SK-N-SH treated with all-trans-retinoic acid at 6 μM for 48 hours (cell line): ENCODE measurements at regions not wholly inside any gene's neighbourhood (a gene's known extent, or its start where the extent isn't known, plus 50 kb on each side); places are given as distances from the start of the nearest gene placed in this dataset.
"Not testable (repeated sequence)": the region's sequence is repeated elsewhere in the genome, so short reads cannot be mapped to it uniquely, and the experiment has no call there.

Source experiments
- ATAC-seq: fragments of 200-7000 bp; cut with Tn5 transposase; 3 replicates; pipeline ENCODE4 v1.9.1; 2020; ENCODE audit warnings: mild to moderate bottlenecking, moderate library complexity
- ARNTL ChIP-seq: fragments of 450-650 bp; formaldehyde crosslinking; IDR thresholded peaks from 2 replicates; pipeline ENCODE4 v1.5.0; 2020; ENCODE audit warnings: low read depth, mild to moderate bottlenecking, moderate library complexity, borderline replicate concordance
- BACH2 ChIP-seq: fragments of 250-450 bp; sonication (Bioruptor Pico); IDR thresholded peaks from 2 replicates; pipeline ENCODE4 v1.9.0; 2021; ENCODE audit warnings: mild to moderate bottlenecking, borderline replicate concordance
- CSDC2 ChIP-seq: fragments of 250-450 bp; sonication (Bioruptor Pico); IDR thresholded peaks from 2 replicates; pipeline ENCODE4 v1.5.0; 2020; ENCODE audit warnings: mild to moderate bottlenecking, moderate library complexity
- ESRRG ChIP-seq: fragments of 250-450 bp; sonication (Bioruptor Pico); IDR thresholded peaks from 2 replicates; pipeline ENCODE4 v1.6.1; 2021; ENCODE audit warnings: mild to moderate bottlenecking
- ISL1 ChIP-seq: fragments of 250-450 bp; sonication (Bioruptor Pico); IDR thresholded peaks from 2 replicates; pipeline ENCODE4 v2.1.2; 2022; ENCODE audit warnings: mild to moderate bottlenecking, moderate library complexity
- SNAI2 ChIP-seq: fragments of 250-450 bp; sonication (Bioruptor Pico); IDR thresholded peaks from 2 replicates; pipeline ENCODE4 v1.5.0; 2020; ENCODE audit warnings: mild to moderate bottlenecking, moderate library complexity
- TCF4 ChIP-seq: fragments of 250-450 bp; sonication (Bioruptor Pico); IDR thresholded peaks from 2 replicates; pipeline ENCODE4 v1.8.0; 2021; ENCODE audit warnings: mild to moderate bottlenecking, moderate library complexity, borderline replicate concordance
- TOX ChIP-seq: fragments of 250-450 bp; sonication (Bioruptor Pico); IDR thresholded peaks from 2 replicates; pipeline ENCODE4 v1.8.0; 2021; ENCODE audit warnings: mild to moderate bottlenecking, moderate library complexity, borderline replicate concordance
- ZFP3 ChIP-seq: fragments of 250-450 bp; sonication (Bioruptor Pico); IDR thresholded peaks from 2 replicates; pipeline ENCODE4 v1.5.0; 2020; ENCODE audit warnings: mild to moderate bottlenecking, moderate library complexity
- ZNF565 ChIP-seq: fragments of 450-650 bp; formaldehyde crosslinking; conservative IDR thresholded peaks from 2 replicates; pipeline ENCODE4 v1.5.0; 2020; ENCODE audit warnings: low read depth, mild to moderate bottlenecking, moderate library complexity
- ZNF70 ChIP-seq: fragments of 450-650 bp; formaldehyde crosslinking; IDR thresholded peaks from 2 replicates; pipeline ENCODE4 v1.5.0; 2020; ENCODE audit warnings: mild to moderate bottlenecking, moderate library complexity
- ZNF8 ChIP-seq: fragments of 450-650 bp; formaldehyde crosslinking; IDR thresholded peaks from 2 replicates; pipeline ENCODE4 v1.5.0; 2020; ENCODE audit warnings: mild to moderate bottlenecking, moderate library complexity
- TF ChIP-seq, protein P1 (sequence below): fragments of 250-450 bp; sonication (Bioruptor Pico); IDR thresholded peaks from 2 replicates; pipeline ENCODE4 v1.8.0; 2021; ENCODE audit warnings: low read depth, mild to moderate bottlenecking, moderate library complexity, borderline replicate concordance
- TF ChIP-seq, protein P2 (sequence below): fragments of 250-450 bp; sonication (Bioruptor Pico); IDR thresholded peaks from 2 replicates; pipeline ENCODE4 v1.5.0; 2020; ENCODE audit warnings: mild to moderate bottlenecking, moderate library complexity
- TF ChIP-seq, protein P3 (sequence below): fragments of 250-450 bp; sonication (Bioruptor Pico); IDR thresholded peaks from 2 replicates; pipeline ENCODE4 v1.5.1; 2020; ENCODE audit warnings: low read depth, mild to moderate bottlenecking, moderate library complexity
- TF ChIP-seq, protein P4 (sequence below): fragments of 250-450 bp; sonication (Bioruptor Pico); IDR thresholded peaks from 2 replicates; pipeline ENCODE4 v1.8.0; 2020; ENCODE audit warnings: mild to moderate bottlenecking, moderate library complexity, borderline replicate concordance

DNA sequence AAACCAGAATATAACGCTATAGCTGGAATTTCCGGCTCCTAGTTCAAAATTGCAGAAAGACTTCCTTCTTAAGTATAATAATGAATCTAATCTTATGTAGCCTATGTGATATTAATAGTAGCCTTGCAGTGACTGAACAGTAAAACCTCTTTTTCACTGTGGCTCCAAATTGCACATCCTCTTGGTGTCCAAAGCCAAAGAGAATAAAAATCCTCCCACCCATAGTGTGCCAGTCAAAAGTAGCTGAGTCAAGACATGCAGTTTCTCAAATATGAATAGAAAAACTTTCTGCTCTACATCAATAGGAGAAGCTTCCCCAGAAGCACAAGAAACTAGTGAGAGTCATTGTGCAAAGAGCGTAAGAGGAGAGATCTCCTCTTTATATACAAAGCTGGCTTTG, 76.0 kb upstream of the PICALM start:
- TF ChIP-seq ZFP3 (CRISPR knock-in tag) (no peak), TOX (no peak), ESRRG (no peak), CSDC2 (CRISPR knock-in tag) (no peak), BACH2 (CRISPR knock-in tag) (no peak), ZNF8 (CRISPR knock-in tag) (no peak), ARNTL (CRISPR knock-in tag) (no peak), ZNF565 (CRISPR knock-in tag) (no peak), SNAI2 (CRISPR knock-in tag) (no peak)
- TF ChIP-seq, protein P1, sequence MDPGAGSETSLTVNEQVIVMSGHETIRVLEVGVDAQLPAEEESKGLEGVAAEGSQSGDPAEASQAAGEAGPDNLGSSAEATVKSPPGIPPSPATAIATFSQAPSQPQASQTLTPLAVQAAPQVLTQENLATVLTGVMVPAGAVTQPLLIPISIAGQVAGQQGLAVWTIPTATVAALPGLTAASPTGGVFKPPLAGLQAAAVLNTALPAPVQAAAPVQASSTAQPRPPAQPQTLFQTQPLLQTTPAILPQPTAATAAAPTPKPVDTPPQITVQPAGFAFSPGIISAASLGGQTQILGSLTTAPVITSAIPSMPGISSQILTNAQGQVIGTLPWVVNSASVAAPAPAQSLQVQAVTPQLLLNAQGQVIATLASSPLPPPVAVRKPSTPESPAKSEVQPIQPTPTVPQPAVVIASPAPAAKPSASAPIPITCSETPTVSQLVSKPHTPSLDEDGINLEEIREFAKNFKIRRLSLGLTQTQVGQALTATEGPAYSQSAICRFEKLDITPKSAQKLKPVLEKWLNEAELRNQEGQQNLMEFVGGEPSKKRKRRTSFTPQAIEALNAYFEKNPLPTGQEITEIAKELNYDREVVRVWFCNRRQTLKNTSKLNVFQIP (CRISPR knock-in tag) = no peak
- TF ChIP-seq, protein P2, sequence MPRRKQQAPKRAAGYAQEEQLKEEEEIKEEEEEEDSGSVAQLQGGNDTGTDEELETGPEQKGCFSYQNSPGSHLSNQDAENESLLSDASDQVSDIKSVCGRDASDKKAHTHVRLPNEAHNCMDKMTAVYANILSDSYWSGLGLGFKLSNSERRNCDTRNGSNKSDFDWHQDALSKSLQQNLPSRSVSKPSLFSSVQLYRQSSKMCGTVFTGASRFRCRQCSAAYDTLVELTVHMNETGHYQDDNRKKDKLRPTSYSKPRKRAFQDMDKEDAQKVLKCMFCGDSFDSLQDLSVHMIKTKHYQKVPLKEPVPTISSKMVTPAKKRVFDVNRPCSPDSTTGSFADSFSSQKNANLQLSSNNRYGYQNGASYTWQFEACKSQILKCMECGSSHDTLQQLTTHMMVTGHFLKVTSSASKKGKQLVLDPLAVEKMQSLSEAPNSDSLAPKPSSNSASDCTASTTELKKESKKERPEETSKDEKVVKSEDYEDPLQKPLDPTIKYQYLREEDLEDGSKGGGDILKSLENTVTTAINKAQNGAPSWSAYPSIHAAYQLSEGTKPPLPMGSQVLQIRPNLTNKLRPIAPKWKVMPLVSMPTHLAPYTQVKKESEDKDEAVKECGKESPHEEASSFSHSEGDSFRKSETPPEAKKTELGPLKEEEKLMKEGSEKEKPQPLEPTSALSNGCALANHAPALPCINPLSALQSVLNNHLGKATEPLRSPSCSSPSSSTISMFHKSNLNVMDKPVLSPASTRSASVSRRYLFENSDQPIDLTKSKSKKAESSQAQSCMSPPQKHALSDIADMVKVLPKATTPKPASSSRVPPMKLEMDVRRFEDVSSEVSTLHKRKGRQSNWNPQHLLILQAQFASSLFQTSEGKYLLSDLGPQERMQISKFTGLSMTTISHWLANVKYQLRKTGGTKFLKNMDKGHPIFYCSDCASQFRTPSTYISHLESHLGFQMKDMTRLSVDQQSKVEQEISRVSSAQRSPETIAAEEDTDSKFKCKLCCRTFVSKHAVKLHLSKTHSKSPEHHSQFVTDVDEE (CRISPR knock-in tag) = no peak
- no peak for ATAC-seq

DNA sequence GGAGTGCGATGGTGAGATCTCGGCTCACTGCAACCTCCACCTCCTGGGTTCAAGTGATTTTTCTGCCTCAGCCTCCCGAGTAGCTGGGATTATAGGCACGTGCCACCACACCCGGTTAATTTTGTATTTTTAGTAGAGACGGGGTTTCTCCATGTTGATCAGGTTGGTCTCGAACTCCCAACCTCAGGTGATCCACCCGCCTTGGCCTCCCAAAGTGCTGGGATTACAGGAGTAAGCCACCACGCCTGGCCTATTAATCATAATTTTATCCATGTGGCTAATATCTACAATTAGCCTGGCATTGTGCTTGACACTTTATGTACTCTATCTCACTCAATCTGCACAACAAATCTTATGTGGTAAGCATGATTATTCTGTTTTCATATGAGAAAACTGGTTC, 75.2 kb upstream of the PICALM start:
- not testable (repeated sequence) for ATAC-seq

DNA sequence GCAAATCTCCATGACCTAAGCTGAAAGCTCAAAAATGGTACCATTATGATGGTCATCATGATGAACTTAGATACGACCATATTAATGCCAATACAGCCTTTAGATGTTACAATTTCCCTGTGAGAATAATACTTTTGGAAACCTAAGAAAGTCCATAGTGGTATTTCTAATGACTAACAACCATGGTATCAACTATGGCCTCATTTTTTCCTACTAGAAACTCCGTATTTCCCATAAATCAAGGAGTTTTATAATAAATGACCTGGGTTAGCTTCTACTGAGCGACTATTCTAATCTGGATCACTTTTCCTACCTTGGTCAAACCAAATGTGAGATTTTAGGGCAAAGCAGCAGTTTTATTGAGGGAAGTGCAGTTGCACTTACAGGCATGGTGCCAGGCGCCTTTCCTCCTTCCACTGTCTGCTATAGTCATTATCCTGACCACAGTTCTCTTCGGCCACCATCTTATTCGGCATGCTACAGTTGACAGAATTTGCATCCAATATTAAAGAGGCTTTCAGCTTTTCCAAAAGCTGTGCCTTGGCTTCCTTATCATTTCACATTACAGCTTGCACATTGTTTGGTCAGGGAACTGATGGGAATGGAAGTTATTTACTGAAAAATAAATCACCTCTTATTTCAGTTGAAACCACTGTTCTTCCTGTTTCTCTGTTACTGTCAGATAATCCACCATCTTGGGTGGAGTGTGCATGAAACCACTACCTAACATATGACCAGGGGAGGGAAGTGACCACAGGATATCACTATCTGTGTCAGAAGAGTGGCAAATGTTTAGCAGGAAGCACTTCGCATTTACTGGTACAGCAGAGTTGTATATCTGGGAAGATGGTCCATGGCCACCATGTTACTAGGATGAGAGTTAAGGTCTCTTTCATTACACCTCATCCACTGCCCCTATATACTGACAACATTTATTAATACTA, 74.5 kb upstream of the PICALM start:
- TF ChIP-seq BACH2 (CRISPR knock-in tag) (no peak), ARNTL (CRISPR knock-in tag) (no peak), ZFP3 (CRISPR knock-in tag) (no peak)
- TF ChIP-seq, protein P3, sequence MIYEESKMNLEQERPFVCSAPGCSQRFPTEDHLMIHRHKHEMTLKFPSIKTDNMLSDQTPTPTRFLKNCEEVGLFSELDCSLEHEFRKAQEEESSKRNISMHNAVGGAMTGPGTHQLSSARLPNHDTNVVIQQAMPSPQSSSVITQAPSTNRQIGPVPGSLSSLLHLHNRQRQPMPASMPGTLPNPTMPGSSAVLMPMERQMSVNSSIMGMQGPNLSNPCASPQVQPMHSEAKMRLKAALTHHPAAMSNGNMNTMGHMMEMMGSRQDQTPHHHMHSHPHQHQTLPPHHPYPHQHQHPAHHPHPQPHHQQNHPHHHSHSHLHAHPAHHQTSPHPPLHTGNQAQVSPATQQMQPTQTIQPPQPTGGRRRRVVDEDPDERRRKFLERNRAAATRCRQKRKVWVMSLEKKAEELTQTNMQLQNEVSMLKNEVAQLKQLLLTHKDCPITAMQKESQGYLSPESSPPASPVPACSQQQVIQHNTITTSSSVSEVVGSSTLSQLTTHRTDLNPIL (CRISPR knock-in tag) = no peak
- TF ChIP-seq, all 23 proteins: peak for 0
- ATAC-seq = no peak

DNA sequence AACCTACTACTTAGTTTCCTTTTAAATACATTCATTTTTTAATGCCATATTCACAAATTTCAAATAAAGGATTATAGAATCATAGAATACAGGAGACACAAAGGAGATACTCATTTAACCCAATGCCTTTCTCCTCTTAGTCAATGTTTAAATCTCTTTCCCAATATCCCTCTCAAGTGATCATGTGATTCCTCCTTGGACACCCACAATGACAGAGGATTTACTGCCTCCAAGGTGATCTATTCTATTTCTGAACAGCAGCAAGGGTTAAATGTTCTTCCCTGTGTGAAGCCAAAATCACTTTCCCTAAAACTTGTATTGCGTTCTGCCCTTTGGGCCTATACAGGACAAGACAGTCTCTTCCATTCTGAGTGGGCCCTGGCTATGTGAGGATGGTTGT, 73.3 kb upstream of the PICALM start:
- TF ChIP-seq, protein P4, sequence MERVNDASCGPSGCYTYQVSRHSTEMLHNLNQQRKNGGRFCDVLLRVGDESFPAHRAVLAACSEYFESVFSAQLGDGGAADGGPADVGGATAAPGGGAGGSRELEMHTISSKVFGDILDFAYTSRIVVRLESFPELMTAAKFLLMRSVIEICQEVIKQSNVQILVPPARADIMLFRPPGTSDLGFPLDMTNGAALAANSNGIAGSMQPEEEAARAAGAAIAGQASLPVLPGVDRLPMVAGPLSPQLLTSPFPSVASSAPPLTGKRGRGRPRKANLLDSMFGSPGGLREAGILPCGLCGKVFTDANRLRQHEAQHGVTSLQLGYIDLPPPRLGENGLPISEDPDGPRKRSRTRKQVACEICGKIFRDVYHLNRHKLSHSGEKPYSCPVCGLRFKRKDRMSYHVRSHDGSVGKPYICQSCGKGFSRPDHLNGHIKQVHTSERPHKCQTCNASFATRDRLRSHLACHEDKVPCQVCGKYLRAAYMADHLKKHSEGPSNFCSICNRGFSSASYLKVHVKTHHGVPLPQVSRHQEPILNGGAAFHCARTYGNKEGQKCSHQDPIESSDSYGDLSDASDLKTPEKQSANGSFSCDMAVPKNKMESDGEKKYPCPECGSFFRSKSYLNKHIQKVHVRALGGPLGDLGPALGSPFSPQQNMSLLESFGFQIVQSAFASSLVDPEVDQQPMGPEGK (CRISPR knock-in tag) = no peak
- TF ChIP-seq, protein P2 (CRISPR knock-in tag) = no peak
- TF ChIP-seq ISL1 (no peak), TOX (no peak), ZFP3 (CRISPR knock-in tag) (no peak), TCF4 (CRISPR knock-in tag) (no peak), ZNF70 (CRISPR knock-in tag) (no peak)
- TF ChIP-seq, all 23 proteins: peak for 0

More for the DNA sequence above, 73.3 kb upstream of the PICALM start:
- no peak for ATAC-seq
